ENCODE measurements at regions not wholly inside any gene's neighbourhood (a gene's known extent, or its start where the extent isn't known, plus 50 kb on each side); places are given as distances from the start of the nearest gene placed in this dataset.
A peak's percentile ranks its signal among the peaks of the same experiment; 100 is the strongest.

DNA sequence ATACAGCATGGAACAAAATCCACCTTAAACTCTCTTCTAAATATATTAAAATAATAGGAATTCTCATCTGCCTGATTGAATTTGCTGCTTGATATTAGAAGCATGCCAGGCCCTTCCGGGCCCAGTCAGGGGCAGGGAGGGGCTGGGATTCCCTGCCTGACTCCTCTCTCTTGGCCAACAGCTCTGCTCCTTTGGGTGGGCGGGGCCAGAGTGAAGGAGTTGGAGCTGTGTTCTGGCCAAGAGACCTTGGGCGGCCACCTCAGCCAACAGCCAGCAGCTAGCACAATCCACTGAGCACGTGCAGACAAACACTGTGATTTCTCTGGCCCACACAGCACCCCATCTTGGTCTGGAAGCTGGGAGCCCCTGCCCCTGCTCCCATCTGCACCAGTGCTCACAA lies 140.3 kb downstream of the PJA1 start:
- DNase-seq = peak in 4 of 5 donors; percentile 36 to 89 (median 64)
- Histone ChIP-seq H3K27ac (ENCODE audit: low read depth in 2 of 2, low read length in 2 of 2) (no peak overlapping the region), H3K4me3 (ENCODE audit: low read length in 3 of 3) (no peak overlapping the region), H3K9me3 (ENCODE audit: control insufficient read depth in 2 of 3, insufficient read depth in 1 of 3, low read length in 3 of 3) (no peaks in the 10 kb centered on the region), H3K27me3 (ENCODE audit: control insufficient read depth, insufficient read depth, low read length) (no peaks in the 10 kb centered on the region), H3K36me3 (ENCODE audit: control insufficient read depth in 2 of 3, insufficient read depth in 3 of 3, low read length in 3 of 3) (no peaks in the 10 kb centered on the region), H3K9ac (ENCODE audit: low read length in 3 of 3) (no peak overlapping the region), H3K4me1 (ENCODE audit: control insufficient read depth in 2 of 3, insufficient read depth in 2 of 3, low read depth in 1 of 3, low read length in 3 of 3) (peaks cover 0 to 11% (median 2%) of the 10 kb centered on the region in 3 donors)
- no peak for TF ChIP-seq CTCF (IDR thresholded peaks at IDR 0.05; ENCODE audit: borderline replicate concordance, extremely low read depth, insufficient read depth)
- FAIRE-seq = no peak
- intact Hi-C loops (cut with DNase I) = no loop called here

GRCh38 chrX:69024161-69024736 lies 141.0 kb downstream of the PJA1 start:
- H3K36me3 ChIP-seq (ENCODE audit: control insufficient read depth in 2 of 3, insufficient read depth in 3 of 3, low read length in 3 of 3) = no peaks in the 10 kb centered on the region
- no peaks in the 10 kb centered on the region for H3K9me3 ChIP-seq (ENCODE audit: control insufficient read depth in 2 of 3, insufficient read depth in 1 of 3, low read length in 3 of 3)
- no peak overlapping the region for H3K9ac ChIP-seq (ENCODE audit: low read length in 3 of 3)
- peaks cover 0 to 12% (median 2%) of the 10 kb centered on the region in 3 donors for H3K4me1 ChIP-seq (ENCODE audit: control insufficient read depth in 2 of 3, insufficient read depth in 2 of 3, low read depth in 1 of 3, low read length in 3 of 3)
- DNase-seq (peak in 3 of 5 donors; percentile 39 to 48 (median 44)), FAIRE-seq (no peak)
- no peak overlapping the region for H3K4me3 ChIP-seq (ENCODE audit: low read length in 3 of 3)
- no peak for TF ChIP-seq CTCF (IDR thresholded peaks at IDR 0.05; ENCODE audit: borderline replicate concordance, extremely low read depth, insufficient read depth)
- no peak overlapping the region for H3K27ac ChIP-seq (ENCODE audit: low read depth in 2 of 2, low read length in 2 of 2)
- intact Hi-C loops (cut with DNase I) = no loop called here
- no peaks in the 10 kb centered on the region for H3K27me3 ChIP-seq (ENCODE audit: control insufficient read depth, insufficient read depth, low read length)

- no peak overlapping the region for H3K9ac ChIP-seq (ENCODE audit: low read length in 3 of 3)
- H3K27ac ChIP-seq (ENCODE audit: low read depth in 2 of 2, low read length in 2 of 2) = no peak overlapping the region
- H3K9me3 ChIP-seq (ENCODE audit: control insufficient read depth in 2 of 3, insufficient read depth in 1 of 3, low read length in 3 of 3) = no peaks in the 10 kb centered on the region
- no peak for FAIRE-seq
- H3K4me1 ChIP-seq (ENCODE audit: control insufficient read depth in 2 of 3, insufficient read depth in 2 of 3, low read depth in 1 of 3, low read length in 3 of 3) = peaks cover 0 to 11% (median 1%) of the 10 kb centered on the region in 3 donors
- H3K4me3 ChIP-seq (ENCODE audit: low read length in 3 of 3) = no peak overlapping the region
- no peak for DNase-seq
- intact Hi-C loops (cut with DNase I) = no loop called here
- TF ChIP-seq CTCF (IDR thresholded peaks at IDR 0.05; ENCODE audit: borderline replicate concordance, extremely low read depth, insufficient read depth) = no peak
- H3K36me3 ChIP-seq (ENCODE audit: control insufficient read depth in 2 of 3, insufficient read depth in 3 of 3, low read length in 3 of 3) = no peaks in the 10 kb centered on the region
- H3K27me3 ChIP-seq (ENCODE audit: control insufficient read depth, insufficient read depth, low read length) = no peaks in the 10 kb centered on the region
Measured at GRCh38 chrX:69022430-69022829, 142.8 kb downstream of the PJA1 start.
